ENCODE measurements at regions not wholly inside any gene's neighbourhood (a gene's known extent, or its start where the extent isn't known, plus 50 kb on each side); places are given as distances from the start of the nearest gene placed in this dataset.

GRCh38 chr3:102099913-102100312 is 250.6 kb downstream of the NFKBIZ start:
- no peak overlapping the region for H3K4me2 ChIP-seq (ENCODE audit: low read length)
- H3K9ac ChIP-seq (ENCODE audit: low read length) = no peak overlapping the region
- no peaks in the 10 kb centered on the region for H3K9me3 ChIP-seq (ENCODE audit: insufficient read depth, low read length)
- H3K36me3 ChIP-seq (replicated peaks; ENCODE audit: low read depth, low read length) = no peaks in the 10 kb centered on the region
- no peaks in the 10 kb centered on the region for H3K79me2 ChIP-seq (ENCODE audit: low read length)
- H2AFZ ChIP-seq (ENCODE audit: low read depth, low read length) = no peak overlapping the region
- H3K27me3 ChIP-seq (ENCODE audit: low read depth, low read length) = no peaks in the 10 kb centered on the region
- H3K27ac ChIP-seq (ENCODE audit: low read length) = no peak overlapping the region
- H3K4me3 ChIP-seq (ENCODE audit: low read length) = no peak overlapping the region
- TF ChIP-seq CTCF (IDR thresholded peaks at IDR 0.05; ENCODE audit: low read depth, low read length) (no peak), EZH2phosphoT487 (IDR thresholded peaks at IDR 0.05; ENCODE audit: low read depth) (no peak)
- H4K20me1 ChIP-seq (ENCODE audit: insufficient read depth, low read length) = no peaks in the 10 kb centered on the region
- peaks cover 4% of the 10 kb centered on the region; the same call in 1 of the 2 replicates for H3K4me1 ChIP-seq (ENCODE audit: low read length)

- H3K36me3 ChIP-seq (replicated peaks; ENCODE audit: low read depth, low read length) = no peaks in the 10 kb centered on the region
- no peaks in the 10 kb centered on the region for H3K27me3 ChIP-seq (ENCODE audit: low read depth, low read length)
- no peaks in the 10 kb centered on the region for H4K20me1 ChIP-seq (ENCODE audit: insufficient read depth, low read length)
- H3K79me2 ChIP-seq (ENCODE audit: low read length) = no peaks in the 10 kb centered on the region
- H3K4me2 ChIP-seq (ENCODE audit: low read length) = no peak overlapping the region
- no peak for TF ChIP-seq EZH2phosphoT487 (IDR thresholded peaks at IDR 0.05; ENCODE audit: low read depth)
- no peak for TF ChIP-seq CTCF (IDR thresholded peaks at IDR 0.05; ENCODE audit: low read depth, low read length)
- no peak overlapping the region for H3K9ac ChIP-seq (ENCODE audit: low read length)
- peaks cover 5% of the 10 kb centered on the region; the same call in 1 of the 2 replicates for H3K4me1 ChIP-seq (ENCODE audit: low read length)
- H3K9me3 ChIP-seq (ENCODE audit: insufficient read depth, low read length) = peaks cover 7% of the 10 kb centered on the region; the same call in 1 of the 2 replicates
- no peak overlapping the region for H3K4me3 ChIP-seq (ENCODE audit: low read length)
- no peak overlapping the region for H3K27ac ChIP-seq (ENCODE audit: low read length)
- H2AFZ ChIP-seq (ENCODE audit: low read depth, low read length) = no peak overlapping the region
These were observed 253.1 kb downstream of the NFKBIZ start for GRCh38 chr3:102102394-102102793.

- H3K27ac ChIP-seq (ENCODE audit: low read length) = no peak overlapping the region
- H3K36me3 ChIP-seq (replicated peaks; ENCODE audit: low read depth, low read length) = peaks cover 7% of the 10 kb centered on the region
- H3K4me2 ChIP-seq (ENCODE audit: low read length) = no peak overlapping the region
- TF ChIP-seq EZH2phosphoT487 (IDR thresholded peaks at IDR 0.05; ENCODE audit: low read depth) (no peak), CTCF (IDR thresholded peaks at IDR 0.05; ENCODE audit: low read depth, low read length) (no peak)
- H3K79me2 ChIP-seq (ENCODE audit: low read length) = no peaks in the 10 kb centered on the region
- H3K9ac ChIP-seq (ENCODE audit: low read length) = no peak overlapping the region
- peaks cover 5% of the 10 kb centered on the region; the same call in 1 of the 2 replicates for H3K4me1 ChIP-seq (ENCODE audit: low read length)
- peaks cover 7% of the 10 kb centered on the region; the same call in 1 of the 2 replicates for H3K9me3 ChIP-seq (ENCODE audit: insufficient read depth, low read length)
- H4K20me1 ChIP-seq (ENCODE audit: insufficient read depth, low read length) = no peaks in the 10 kb centered on the region
- H2AFZ ChIP-seq (ENCODE audit: low read depth, low read length) = no peak overlapping the region
- no peaks in the 10 kb centered on the region for H3K27me3 ChIP-seq (ENCODE audit: low read depth, low read length)
- H3K4me3 ChIP-seq (ENCODE audit: low read length) = no peak overlapping the region
These were observed 254.7 kb downstream of the NFKBIZ start for GRCh38 chr3:102104033-102104432.

- Histone ChIP-seq H3K4me2 (ENCODE audit: low read length) (no peak overlapping the region), H3K4me3 (ENCODE audit: low read length) (no peak overlapping the region), H3K9ac (ENCODE audit: low read length) (no peak overlapping the region), H3K79me2 (ENCODE audit: low read length) (no peaks in the 10 kb centered on the region), H3K36me3 (replicated peaks; ENCODE audit: low read depth, low read length) (peaks cover 7% of the 10 kb centered on the region), H2AFZ (ENCODE audit: low read depth, low read length) (no peak overlapping the region), H3K9me3 (ENCODE audit: insufficient read depth, low read length) (peaks cover 7% of the 10 kb centered on the region; the same call in 1 of the 2 replicates), H4K20me1 (ENCODE audit: insufficient read depth, low read length) (no peaks in the 10 kb centered on the region), H3K4me1 (ENCODE audit: low read length) (peaks cover 5% of the 10 kb centered on the region; the same call in 1 of the 2 replicates), H3K27me3 (ENCODE audit: low read depth, low read length) (no peaks in the 10 kb centered on the region), H3K27ac (ENCODE audit: low read length) (no peak overlapping the region)
- TF ChIP-seq EZH2phosphoT487 (IDR thresholded peaks at IDR 0.05; ENCODE audit: low read depth) (no peak), CTCF (IDR thresholded peaks at IDR 0.05; ENCODE audit: low read depth, low read length) (no peak)
These were observed 255.9 kb downstream of the NFKBIZ start for GRCh38 chr3:102105193-102105592.
